GM19463 (cell line): ENCODE measurements at regions not wholly inside any gene's neighbourhood (a gene's known extent, or its start where the extent isn't known, plus 50 kb on each side); places are given as distances from the start of the nearest gene placed in this dataset.
"Not testable (repeated sequence)": the region's sequence is repeated elsewhere in the genome, so short reads cannot be mapped to it uniquely, and the experiment has no call there.

Source experiments
- ATAC-seq: cut with Tn5 transposase; IDR thresholded peaks from one replicate; pipeline ENCODE4 v1.9.1; 2021; ENCODE audit warnings: mild to moderate bottlenecking, moderate library complexity; ENCODE audit not compliant: unreplicated experiment

DNA sequence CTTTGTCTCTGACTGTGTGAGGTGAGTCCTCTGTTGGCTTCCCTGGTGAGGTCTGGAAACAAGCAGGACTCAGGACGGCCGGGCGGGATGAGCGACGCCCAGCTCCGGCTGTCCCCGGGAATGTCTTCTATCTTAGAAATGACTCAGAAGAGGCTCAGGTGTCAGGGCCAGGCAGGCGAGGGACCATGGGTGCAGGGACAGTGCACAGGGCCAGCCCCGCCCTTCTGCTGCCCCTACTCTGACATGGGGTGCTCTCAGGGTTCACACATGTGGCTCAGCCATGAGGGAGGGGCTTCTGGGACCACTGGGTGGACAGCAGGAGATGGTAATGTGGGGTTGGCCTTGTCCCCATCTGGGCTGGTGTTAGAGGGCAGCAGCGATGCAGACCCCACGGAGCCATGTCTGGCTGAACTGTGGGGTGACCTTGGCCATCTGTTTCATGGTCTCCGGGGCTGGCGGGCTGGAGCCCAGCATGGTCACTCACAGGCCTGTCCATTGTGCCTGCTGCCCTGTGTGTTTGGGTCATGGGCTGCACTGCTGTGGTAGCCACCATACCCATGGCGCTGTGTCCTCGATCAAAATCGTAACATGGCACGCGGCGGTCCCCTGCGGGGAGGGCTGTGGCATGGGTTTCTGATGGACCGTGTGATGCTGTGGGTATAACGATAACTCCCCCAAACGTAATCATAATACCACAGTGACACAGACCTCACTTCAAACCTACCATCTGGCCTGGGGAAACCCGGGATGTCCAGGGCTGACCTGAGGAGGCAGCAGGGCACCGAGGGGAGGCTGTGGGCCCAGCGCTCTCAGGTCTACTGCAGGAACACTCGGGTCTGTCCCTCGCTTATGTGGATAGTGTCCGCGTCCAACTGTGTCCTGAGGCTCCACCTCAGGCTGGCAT lies 368.8 kb downstream of the TMEM121 start:
- no peak for ATAC-seq

DNA sequence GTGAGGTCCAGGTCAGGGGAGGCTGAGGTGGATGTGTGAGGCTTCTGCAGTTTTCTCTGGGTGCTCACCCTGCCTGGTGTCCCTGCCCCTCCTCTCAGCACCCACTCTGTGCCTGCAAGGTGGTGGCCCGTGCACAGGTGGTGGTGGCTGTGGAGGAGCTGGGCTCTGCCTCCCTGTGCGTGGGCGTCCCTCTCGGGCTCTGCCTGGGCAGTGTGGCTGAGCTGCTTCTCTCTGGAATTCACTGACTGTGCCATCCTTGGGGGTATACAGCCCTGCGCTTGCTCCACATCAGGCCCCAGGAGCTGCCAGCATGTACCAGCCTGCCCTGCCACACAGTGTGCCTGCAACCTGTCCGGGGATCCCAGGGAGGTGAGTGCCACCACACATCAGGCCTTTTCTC lies 369.8 kb downstream of the TMEM121 start:
- not testable (repeated sequence) for ATAC-seq

- ATAC-seq = not testable (repeated sequence)
These were observed 370.8 kb downstream of the TMEM121 start for GRCh38 chr14:105896961-105897724.

GRCh38 chr14:105897725-105898113 lies 371.3 kb downstream of the TMEM121 start:
- ATAC-seq = no peak

DNA sequence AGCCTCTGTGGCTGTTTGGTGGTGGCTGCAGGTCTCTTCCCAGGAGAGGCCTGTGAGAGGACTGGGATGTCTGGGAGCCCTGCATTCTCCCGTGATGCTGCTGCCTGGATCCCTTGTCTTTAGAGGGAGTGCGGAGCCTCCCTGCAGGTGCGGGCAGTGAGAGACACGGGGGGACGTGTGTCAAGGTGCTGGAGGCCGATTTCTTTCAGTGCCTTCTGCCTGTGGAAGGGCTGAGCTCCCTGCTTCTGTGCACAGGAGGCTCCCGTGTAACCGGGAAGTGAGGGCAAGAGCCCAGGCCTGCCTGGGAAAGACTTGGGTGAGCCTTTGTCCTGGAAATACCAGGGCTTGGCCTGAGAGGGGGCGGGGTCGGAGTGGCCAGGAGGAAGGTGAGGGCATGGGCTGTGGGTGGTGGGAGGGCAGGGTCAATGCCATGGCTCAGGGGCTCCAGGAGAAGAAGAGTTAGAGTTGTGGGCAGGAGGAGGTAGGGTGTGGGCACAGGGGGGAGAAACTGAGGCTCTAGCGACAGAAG lies 372.2 kb downstream of the TMEM121 start:
- ATAC-seq = no peak

- no peak for ATAC-seq
These were observed 372.8 kb downstream of the TMEM121 start for GRCh38 chr14:105899071-105899641.

DNA sequence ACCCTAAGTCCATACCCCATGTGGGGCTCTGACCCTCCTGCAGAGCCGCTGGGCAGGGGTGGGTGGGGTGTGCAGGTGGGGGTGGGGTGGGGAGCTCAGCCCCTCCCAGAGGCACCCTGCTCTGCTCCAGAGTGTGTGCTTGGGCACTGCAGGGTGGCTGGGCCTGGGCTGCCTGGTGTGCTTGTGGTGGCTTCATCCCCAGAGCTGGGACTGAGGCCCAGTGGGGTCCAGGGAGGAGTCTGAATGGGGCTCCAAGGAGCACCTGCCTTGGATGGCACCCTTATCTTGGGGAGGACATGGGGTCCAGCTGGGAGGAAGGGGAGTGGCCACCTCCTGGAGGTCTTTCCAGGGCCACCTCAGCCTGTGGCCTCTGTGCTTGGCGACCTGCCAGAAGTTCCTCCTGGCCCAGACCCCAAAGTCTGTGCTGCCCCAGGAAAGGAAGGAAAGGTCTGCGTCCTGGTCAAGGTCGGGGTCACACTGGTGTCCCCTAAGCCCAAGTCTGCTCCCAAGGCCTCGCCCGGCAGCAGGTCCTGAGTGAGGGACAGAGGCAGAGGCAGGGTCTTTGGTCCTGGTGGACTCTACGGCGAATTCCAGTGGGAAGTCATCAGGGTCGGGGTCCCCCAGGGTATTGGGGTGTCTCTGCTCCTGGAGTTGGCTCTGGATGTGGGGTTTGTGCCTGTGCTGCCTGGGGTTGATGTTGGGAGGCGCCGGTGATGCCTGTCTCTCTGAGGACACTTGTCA lies 373.4 kb downstream of the TMEM121 start:
- ATAC-seq = no peak

DNA sequence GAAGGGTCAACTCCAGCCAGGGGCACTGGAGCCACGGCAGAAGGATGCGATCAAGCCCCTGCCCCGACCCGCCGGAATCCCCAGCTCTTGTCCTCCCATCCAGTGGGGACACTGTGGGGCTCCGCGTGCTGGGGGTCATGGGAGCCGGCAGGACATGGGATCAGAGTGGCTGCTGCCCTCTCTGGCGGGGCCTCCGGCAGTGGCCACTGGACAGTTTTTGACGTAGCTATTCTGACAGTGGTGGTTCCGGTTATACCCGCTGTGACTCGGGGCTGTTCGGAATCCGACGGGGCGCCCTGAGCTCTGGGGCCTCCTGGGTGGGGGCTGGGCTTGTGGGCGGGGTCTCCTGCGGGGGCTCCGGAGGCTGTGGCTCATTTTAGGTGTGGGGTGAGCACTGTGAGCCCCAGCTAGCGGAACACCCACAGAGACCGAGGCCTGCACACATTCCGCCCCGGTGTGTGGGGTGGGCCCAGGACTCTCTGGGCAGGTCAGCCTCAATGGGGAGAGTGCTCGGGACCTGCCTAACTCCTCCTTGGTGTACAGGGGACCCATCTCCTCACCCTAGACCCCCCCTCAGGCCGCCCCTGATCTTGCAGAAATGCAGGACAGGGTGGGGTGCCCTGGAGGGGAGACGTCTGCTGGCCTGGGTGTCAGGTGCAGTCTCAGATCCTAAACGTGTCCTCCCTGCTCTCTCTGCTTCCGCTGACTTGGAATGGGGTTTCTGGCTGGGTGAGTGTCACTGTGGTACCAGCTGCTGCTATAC lies 374.2 kb downstream of the TMEM121 start:
- ATAC-seq = no peak

DNA sequence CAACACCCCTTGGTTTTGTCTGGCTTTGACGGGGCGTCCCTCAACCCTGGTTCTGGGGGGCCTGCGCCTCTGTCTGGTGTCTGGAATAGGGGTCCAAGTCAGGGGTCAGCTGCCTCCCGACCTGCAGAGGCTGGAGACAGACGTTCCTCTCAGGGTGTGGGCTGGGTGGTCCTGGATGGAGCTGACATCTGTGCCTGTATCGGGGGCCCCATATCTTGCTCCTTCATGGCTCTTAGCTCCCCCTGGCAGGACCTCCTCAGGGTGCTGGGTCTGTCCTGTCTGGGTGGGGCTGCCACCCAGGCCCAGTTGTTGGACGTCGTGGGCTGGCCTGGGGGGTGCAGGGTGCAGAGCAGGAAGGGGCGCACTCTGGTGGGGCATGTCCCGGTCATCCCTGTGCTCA lies 374.8 kb downstream of the TMEM121 start:
- no peak for ATAC-seq

DNA sequence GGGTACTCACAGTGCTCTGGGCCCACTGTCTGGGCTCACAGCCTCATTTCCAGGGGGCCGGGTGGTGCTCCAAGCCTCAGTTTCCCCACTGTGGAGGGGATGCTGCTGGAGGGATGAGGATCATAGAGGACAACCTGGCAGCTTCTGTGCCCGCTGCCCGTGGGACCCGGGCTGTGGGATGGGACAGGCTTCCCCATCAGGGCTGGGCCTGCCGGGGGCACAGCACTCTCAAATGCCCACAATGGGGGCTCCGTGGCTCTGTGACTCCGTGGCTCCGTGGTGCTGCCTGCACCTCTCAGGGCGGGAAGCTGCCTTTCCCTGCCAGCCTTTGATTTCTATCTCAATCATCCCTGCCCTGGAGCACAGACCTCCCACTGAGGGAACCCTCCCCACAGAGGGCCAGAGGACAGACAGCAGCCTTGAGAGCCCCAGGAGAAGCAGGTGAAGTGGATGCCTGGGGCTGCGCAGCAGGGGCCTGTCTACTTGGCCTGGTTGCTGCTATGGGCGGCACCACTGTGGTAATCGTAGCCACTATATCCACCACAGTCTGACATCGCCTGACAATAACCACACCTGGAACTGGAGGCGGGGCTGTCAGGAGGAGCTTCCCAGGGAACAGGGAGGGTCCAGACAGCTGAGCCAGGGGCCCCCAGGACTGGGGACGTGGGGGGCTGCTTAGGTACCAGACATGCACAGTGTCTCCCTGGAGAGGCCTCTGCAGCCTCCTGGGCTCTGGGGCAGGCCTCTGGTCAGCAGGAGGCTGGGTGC lies 375.9 kb downstream of the TMEM121 start:
- ATAC-seq = no peak

GRCh38 chr14:105902899-105903165 lies 376.4 kb downstream of the TMEM121 start:
- ATAC-seq = not testable (repeated sequence)

GRCh38 chr14:105903971-105904370 lies 377.6 kb downstream of the TMEM121 start:
- ATAC-seq = no peak

GRCh38 chr14:105904379-105904778 lies 378.0 kb downstream of the TMEM121 start:
- ATAC-seq = no peak

DNA sequence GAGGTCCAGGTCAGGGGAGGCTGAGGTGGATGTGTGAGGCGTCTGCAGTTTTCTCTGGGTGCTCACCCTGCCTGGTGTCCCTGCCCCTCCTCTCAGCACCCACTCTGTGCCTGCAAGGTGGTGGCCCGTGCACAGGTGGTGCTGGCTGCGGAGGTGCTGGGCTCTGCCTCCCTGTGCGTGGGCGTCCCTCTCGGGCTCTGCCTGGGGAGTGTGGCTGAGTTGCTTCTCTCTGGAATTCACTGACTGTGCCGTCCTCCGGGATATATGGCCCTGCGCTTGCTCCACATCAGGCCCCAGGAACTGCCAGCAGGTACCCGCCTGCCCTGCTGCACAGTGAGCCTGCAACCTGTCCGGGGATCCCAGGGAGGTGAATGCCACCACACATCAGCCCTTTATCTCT lies 379.1 kb downstream of the TMEM121 start:
- no peak for ATAC-seq

GRCh38 chr14:105907276-105907675 lies 380.9 kb downstream of the TMEM121 start:
- no peak for ATAC-seq

- no peak for ATAC-seq
These were observed 381.6 kb downstream of the TMEM121 start for GRCh38 chr14:105908006-105908405.

DNA sequence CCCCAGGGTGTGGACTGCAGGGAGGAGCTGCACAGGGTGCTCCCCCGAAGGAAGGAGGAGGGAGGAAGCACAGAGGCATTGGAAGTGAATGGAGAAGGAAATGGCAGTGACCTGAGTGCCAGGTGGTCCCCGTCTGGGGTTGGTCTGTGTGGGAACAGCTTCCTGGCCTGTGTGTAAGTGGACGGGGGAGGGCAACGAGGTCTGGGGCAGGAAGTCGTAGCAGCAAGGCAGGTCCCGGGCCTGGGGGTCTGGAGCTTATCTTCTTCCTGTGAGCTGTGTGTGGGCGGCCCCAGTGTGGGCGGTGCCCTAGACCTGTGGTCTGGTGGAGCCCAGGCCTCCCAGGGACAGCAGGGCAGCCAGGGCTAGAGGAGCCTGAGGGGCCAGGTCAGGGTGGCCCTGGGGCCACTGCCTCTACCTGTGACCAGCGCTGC lies 382.1 kb downstream of the TMEM121 start:
- ATAC-seq = no peak

- ATAC-seq = no peak
These were observed 382.9 kb downstream of the TMEM121 start for GRCh38 chr14:105909046-105909827.

- ATAC-seq = not testable (repeated sequence)
These were observed 383.4 kb downstream of the TMEM121 start for GRCh38 chr14:105909828-105910120.
